HepG2 (cell line): ENCODE measurements at regions not wholly inside any gene's neighbourhood (a gene's known extent, or its start where the extent isn't known, plus 50 kb on each side); places are given as distances from the start of the nearest gene placed in this dataset.

Experiments used
- ATAC-seq: fragments of 200-7000 bp; cut with Tn5 transposase; 3 replicates; pipeline ENCODE4 v1.9.1; 2020; ENCODE audit warnings: mild to moderate bottlenecking, moderate library complexity
- BruUV-seq: library from RNA; stranded (reverse); fragments of 400-500 nt; replicated peaks from 2 replicates; lab custom pipeline; 2021; lab: Mats Ljungman, UMichigan
- CTCF ChIA-PET: fragments of 300-600 bp; formaldehyde crosslinking; extraction: SDS; loops from one replicate; lab custom pipeline; 2021; ENCODE audit warnings: low total read pairs, inconsistent platforms, low intra/inter-chr PET ratio; lab: Yijun Ruan, JAX
- POLR2A ChIA-PET: fragments of 350-600 bp; sonication (Branson Sonifier 250); formaldehyde crosslinking; loops from one replicate; lab custom pipeline; 2020; ENCODE audit warnings: antibody characterized with exemption, inconsistent platforms; lab: Yijun Ruan, JAX
- DNase-seq: peaks from one replicate; pipeline ENCODE4 v3.0.0-alpha.2; 2015; ENCODE audit warnings: low spot score
- FAIRE-seq: peaks from 3 replicates; lab custom pipeline; 2011; peaks lifted over from hg19 to GRCh38; lab: Jason Lieb, UNC
- H2AFZ ChIP-seq: one replicate; pipeline ENCODE4 v1.6.1; 2011; ENCODE audit warnings: low read length, inconsistent platforms
- H3K27ac ChIP-seq: fragments of 300-600 bp; 3 replicates; pipeline ENCODE4 v1.8.0; 2011; ENCODE audit warnings: mixed run types, mild to moderate bottlenecking, mixed read lengths, low read length, inconsistent platforms; ENCODE audit not compliant: insufficient read depth; ENCODE audit errors: extremely low read length
- H3K27me3 ChIP-seq, 2 experiments: fragments of 200-600 bp in 1 of 2; 2 replicates in 1 of 2; 3 replicates in 1 of 2; pipeline versions ENCODE4 v1.6.0 to v1.8.0; 2011; ENCODE audit warnings: low read length in 2 of 2, mild to moderate bottlenecking in 2 of 2, moderate library complexity in 2 of 2, inconsistent platforms in 1 of 2; ENCODE audit not compliant: insufficient read depth in 2 of 2, control insufficient read depth in 1 of 2
- H3K36me3 ChIP-seq, 2 experiments: fragments of 200-600 bp in 1 of 2; replicated peaks in 1 of 2; 2 replicates in 1 of 2; 3 replicates in 1 of 2; pipeline versions ENCODE4 v1.5.1 to v1.8.0; 2011; ENCODE audit warnings: low read length in 2 of 2, inconsistent platforms in 1 of 2; ENCODE audit not compliant: insufficient read depth in 2 of 2, control insufficient read depth in 1 of 2
- H3K4me1 ChIP-seq: 2 replicates; pipeline ENCODE4 v1.5.1; 2012; ENCODE audit warnings: low read length, inconsistent platforms; ENCODE audit not compliant: insufficient read depth
- H3K4me2 ChIP-seq: 2 replicates; pipeline ENCODE4 v1.6.0; 2011; ENCODE audit warnings: low read depth, low read length, inconsistent platforms
- H3K4me3 ChIP-seq, 3 experiments: fragments of 200-600 bp in 1 of 3; sonication (generic), shearing (Covaris generic) in 1 of 3; replicated peaks in 1 of 3; 2 replicates each; pipeline ENCODE4 v1.5.1; 2011 to 2016; ENCODE audit warnings: low read length in 3 of 3, inconsistent platforms in 2 of 3, low read depth in 2 of 3, mild to moderate bottlenecking in 2 of 3, control low read depth in 1 of 3, mixed read lengths in 1 of 3; ENCODE audit not compliant: insufficient read depth in 1 of 3
- H3K79me2 ChIP-seq: one replicate; pipeline ENCODE4 v1.6.1; 2011; ENCODE audit warnings: low read length, inconsistent platforms; ENCODE audit not compliant: insufficient read depth
- H3K9ac ChIP-seq: 2 replicates; pipeline ENCODE4 v1.6.0; 2011; ENCODE audit warnings: mild to moderate bottlenecking, low read depth, low read length, inconsistent platforms; ENCODE audit not compliant: insufficient read depth
- H3K9me3 ChIP-seq: 2 replicates; pipeline ENCODE4 v1.5.1; 2012; ENCODE audit warnings: mild to moderate bottlenecking, low read length
- H4K20me1 ChIP-seq: 2 replicates; pipeline ENCODE4 v1.6.0; 2011; ENCODE audit warnings: inconsistent platforms, mild to moderate bottlenecking, low read length, moderate library complexity; ENCODE audit not compliant: insufficient read depth
- FOXO4 ChIP-seq: sonication (generic); formaldehyde crosslinking; conservative IDR thresholded peaks from 2 replicates; pipeline ENCODE4 v1.8.1; 2023; ENCODE audit warnings: missing genetic modification reagents
- ZBTB43 ChIP-seq: sonication (generic); formaldehyde crosslinking; conservative IDR thresholded peaks from 2 replicates; pipeline ENCODE4 v1.4.0; 2020; ENCODE audit warnings: missing genetic modification reagents
- WGBS: methylation state at CpG from one replicate; pipeline ENCODE4 v1.1.6; 2017; ENCODE audit warnings: low lambda C conversion rate; 5-methylcytosine and 5-hydroxymethylcytosine counted together
- in situ Hi-C: cut with HindIII; loops from 2 replicates; pipeline ENCODE4 v1.10.0; 2017; ENCODE audit warnings: low pct_unique_long_range_greater_than_20kb; ENCODE audit not compliant: extremely low pct_ligation_motif_present
- intact Hi-C: fragments of 100-400 bp; cut with micrococcal nuclease; formaldehyde crosslinking; loops from one replicate; pipeline ENCODE4 v1.10.0; 2022; ENCODE audit not compliant: unreplicated experiment
- TF ChIP-seq, protein P1 (sequence below): sonication (generic); formaldehyde crosslinking; IDR thresholded peaks from 2 replicates; pipeline ENCODE4 v1.5.1; 2020; ENCODE audit warnings: mild to moderate bottlenecking, missing genetic modification reagents, moderate library complexity

DNA sequence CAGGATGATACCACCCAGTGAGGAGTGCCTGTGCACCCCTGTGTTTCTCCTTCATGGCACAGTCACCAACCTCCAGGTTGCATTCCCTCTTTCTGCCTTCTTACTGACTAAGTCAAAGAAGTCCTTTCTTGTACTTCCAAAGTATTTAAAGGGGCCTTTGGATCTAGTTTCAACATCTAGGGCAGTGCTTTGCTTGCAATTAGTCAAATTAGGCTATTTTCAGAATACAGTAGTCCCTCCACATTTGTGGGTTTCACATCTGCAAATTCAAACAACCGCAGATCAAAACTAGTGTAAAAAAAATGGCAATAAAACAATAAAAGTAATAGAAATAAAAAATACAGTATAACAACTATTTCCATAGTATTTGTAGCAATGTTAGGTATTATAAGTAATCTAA, 333.9 kb upstream of the SEMA6A start:
- H3K4me2 ChIP-seq, result no peak overlapping the region
- H3K79me2 ChIP-seq, result no peaks in the 10 kb centered on the region
- intact Hi-C loops (no loop called here), in situ Hi-C loops (no loop called here)
- H3K9me3 ChIP-seq, result no peaks in the 10 kb centered on the region
- no peaks in the 10 kb centered on the region; a peak in 1 of 5 replicates for H3K27me3 ChIP-seq
- H3K4me3 ChIP-seq, result no peak overlapping the region
- FAIRE-seq, result no peak
- ChIA-PET CTCF (no interaction called here), POLR2A (no interaction called here)
- ATAC-seq, result no peak
- DNase-seq, result no peak
- H3K36me3 ChIP-seq, result no peaks in the 10 kb centered on the region
- no peak overlapping the region for H3K9ac ChIP-seq
- TF ChIP-seq FOXO4 (CRISPR knock-in tag), result no peak
- TF ChIP-seq ZBTB43 (CRISPR knock-in tag), result no peak
- TF ChIP-seq, protein P1, sequence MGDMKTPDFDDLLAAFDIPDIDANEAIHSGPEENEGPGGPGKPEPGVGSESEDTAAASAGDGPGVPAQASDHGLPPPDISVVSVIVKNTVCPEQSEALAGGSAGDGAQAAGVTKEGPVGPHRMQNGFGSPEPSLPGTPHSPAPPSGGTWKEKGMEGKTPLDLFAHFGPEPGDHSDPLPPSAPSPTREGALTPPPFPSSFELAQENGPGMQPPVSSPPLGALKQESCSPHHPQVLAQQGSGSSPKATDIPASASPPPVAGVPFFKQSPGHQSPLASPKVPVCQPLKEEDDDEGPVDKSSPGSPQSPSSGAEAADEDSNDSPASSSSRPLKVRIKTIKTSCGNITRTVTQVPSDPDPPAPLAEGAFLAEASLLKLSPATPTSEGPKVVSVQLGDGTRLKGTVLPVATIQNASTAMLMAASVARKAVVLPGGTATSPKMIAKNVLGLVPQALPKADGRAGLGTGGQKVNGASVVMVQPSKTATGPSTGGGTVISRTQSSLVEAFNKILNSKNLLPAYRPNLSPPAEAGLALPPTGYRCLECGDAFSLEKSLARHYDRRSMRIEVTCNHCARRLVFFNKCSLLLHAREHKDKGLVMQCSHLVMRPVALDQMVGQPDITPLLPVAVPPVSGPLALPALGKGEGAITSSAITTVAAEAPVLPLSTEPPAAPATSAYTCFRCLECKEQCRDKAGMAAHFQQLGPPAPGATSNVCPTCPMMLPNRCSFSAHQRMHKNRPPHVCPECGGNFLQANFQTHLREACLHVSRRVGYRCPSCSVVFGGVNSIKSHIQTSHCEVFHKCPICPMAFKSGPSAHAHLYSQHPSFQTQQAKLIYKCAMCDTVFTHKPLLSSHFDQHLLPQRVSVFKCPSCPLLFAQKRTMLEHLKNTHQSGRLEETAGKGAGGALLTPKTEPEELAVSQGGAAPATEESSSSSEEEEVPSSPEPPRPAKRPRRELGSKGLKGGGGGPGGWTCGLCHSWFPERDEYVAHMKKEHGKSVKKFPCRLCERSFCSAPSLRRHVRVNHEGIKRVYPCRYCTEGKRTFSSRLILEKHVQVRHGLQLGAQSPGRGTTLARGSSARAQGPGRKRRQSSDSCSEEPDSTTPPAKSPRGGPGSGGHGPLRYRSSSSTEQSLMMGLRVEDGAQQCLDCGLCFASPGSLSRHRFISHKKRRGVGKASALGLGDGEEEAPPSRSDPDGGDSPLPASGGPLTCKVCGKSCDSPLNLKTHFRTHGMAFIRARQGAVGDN, result no peak
- 38% methylated on average over 1 of the region's 1 CpG for WGBS
- no peaks in the 10 kb centered on the region for H3K4me1 ChIP-seq
- H2AFZ ChIP-seq, result no peak overlapping the region
- no TSS peak for BruUV-seq
- no peak overlapping the region for H3K27ac ChIP-seq
- no peaks in the 10 kb centered on the region for H4K20me1 ChIP-seq
